Cerebellar cortex (tissue), 1 donor: ENCODE measurements at regions not wholly inside any gene's neighbourhood (a gene's known extent, or its start where the extent isn't known, plus 50 kb on each side); places are given as distances from the start of the nearest gene placed in this dataset.

Source experiments
- DNase-seq: peaks from one replicate; pipeline ENCODE4 v3.0.0-alpha.2; 2015; ENCODE audit warnings: low spot score

- no peak for DNase-seq
These were observed 968.7 kb upstream of the ADGRB3 start for GRCh38 chr6:67666177-67666964.

- no peak for DNase-seq
These were observed 970.1 kb upstream of the ADGRB3 start for GRCh38 chr6:67664942-67665341.

DNA sequence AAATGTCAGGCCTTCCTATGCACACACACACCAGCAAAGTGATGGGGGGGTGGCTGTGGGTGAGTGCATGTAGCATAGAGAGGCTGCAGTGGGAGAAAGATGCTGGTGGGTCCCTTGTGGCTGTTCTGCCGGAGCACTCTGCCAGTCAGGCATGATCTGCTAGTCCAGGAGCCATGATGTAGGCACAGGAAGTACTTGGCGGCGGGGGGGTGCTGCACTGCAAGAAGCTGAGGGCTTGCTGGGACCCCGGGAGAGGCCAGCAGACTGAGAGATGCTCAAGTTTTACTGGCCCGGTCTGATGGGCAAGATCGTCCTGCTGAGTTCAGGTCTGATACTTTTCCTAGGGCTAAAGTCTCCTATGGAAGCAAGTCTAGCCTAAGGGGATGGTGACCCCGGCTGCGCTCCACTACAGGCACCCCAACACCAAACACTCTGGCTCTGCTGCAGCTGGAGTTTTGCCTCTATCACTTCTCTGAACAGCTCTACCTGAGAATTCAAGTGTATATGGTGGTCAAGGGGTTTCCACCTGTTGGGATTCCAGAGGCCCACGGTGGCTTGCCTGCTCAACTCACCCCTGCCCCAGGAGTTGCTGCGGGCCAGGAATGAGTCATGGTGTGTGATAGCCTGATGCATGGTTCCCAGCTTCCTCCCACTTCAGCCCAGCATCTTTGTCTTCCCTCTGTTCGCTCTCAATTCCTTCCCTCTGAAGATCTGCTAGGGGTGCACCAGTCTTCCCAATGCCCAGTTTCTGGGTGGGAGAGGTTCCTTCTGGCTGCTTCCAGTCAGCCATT, 971.8 kb upstream of the ADGRB3 start:
- DNase-seq = no peak

- DNase-seq = no peak
These were observed 981.5 kb upstream of the ADGRB3 start for GRCh38 chr6:67653561-67653960.

DNA sequence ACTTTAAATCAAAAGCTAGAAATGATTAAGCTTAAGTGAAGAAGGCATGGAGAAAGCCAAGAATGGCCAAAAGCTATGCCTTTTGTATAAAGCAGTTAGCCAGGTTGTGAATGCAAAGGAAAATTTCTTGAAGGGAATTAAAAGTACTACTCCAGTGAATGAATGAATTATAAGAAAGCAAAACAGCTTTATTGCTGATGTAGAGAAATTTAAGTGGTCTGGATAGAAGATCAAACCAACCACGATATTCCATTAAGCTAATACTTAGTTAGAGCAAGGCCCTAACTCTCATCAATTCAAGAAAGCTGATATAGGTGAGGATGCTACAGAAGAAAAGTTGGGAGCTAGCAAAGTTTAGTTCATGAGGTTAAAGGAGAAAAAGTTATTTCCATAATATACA, 988.5 kb upstream of the ADGRB3 start:
- DNase-seq = no peak

DNA sequence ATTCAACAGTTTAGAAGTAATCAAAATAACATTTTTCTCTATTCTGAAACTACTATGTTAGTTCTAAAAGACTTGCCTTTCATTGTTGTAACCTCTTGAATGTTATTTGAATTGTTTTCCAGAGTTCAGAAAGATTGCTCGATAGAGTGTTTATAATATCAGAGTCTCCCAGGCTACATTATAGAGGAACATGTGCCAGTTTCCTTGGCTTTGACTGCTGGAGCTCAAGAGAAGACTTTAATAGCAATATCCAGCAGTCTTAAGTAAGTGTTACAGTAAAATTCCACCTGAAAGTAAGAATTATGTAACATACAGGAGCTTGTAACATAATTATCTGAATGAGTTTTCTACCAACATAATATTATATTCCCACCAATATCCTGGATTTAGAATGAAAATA, 991.8 kb upstream of the ADGRB3 start:
- no peak for DNase-seq

DNA sequence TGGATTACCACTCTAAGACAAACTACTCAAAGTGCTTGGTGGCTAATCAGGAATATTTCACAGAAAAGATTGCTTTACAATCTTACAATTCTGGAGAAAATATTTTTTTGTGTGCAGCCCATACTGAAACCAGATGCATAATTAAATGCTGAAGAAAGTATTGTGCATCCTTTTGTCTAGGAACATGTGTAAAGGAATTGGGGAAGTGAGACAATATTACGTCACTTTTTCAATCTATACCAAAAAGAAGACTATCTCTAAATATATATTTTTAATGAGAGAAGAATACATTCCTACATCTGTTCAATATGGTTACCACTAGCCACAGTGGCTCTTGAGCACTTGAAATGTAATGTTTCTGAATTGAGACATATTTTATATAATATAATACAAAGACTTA, 992.5 kb upstream of the ADGRB3 start:
- DNase-seq = no peak

- no peak for DNase-seq
These were observed 994.6 kb upstream of the ADGRB3 start for GRCh38 chr6:67640484-67640883.

- no peak for DNase-seq
These were observed 995.9 kb upstream of the ADGRB3 start for GRCh38 chr6:67639161-67639560.

DNA sequence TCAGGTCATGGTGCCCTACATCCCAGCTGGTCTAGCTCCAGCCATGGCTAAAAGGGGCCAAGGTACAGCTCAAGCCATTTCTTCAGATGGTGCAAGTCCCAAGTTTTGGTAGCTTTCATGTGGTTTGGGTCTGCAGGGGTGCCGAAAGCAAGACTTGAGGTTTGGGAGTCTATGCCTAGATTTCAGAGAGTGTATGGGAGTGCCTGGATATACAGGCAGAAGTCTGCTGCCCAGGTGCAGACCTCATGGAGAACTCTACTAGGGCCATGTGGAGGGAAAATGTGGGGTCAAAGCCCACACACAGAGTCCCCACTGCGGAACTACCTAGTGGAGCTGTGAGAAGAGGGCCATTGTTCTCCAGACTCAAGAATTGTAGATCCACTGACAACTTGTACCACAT, 1000.9 kb upstream of the ADGRB3 start:
- DNase-seq = no peak

GRCh38 chr6:67633058-67633457, 1002.0 kb upstream of the ADGRB3 start:
- no peak for DNase-seq

GRCh38 chr6:67630146-67630545, 1004.9 kb upstream of the ADGRB3 start:
- no peak for DNase-seq

GRCh38 chr6:67629258-67629657, 1005.8 kb upstream of the ADGRB3 start:
- DNase-seq = no peak

DNA sequence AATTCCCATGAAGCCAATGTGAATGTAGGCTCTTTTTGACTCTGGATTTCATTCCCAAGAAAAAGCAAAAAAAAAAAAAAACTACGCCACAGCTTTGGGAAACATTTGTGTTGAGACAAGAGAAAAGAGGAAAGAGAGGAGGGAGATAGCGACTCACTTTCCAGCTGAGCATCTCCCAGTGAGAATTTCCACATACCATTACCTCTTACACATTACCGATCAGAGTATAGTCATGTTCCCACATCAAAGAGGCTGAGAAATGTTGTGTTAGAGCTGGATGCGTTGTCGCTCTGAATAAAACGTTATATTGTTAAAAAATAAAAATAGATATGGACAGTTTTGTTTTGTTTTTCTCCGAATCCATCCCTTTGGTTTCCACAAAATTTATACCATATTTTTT, 1019.3 kb upstream of the ADGRB3 start:
- DNase-seq = no peak

GRCh38 chr6:67608099-67608749, 1026.9 kb upstream of the ADGRB3 start:
- DNase-seq = no peak

DNA sequence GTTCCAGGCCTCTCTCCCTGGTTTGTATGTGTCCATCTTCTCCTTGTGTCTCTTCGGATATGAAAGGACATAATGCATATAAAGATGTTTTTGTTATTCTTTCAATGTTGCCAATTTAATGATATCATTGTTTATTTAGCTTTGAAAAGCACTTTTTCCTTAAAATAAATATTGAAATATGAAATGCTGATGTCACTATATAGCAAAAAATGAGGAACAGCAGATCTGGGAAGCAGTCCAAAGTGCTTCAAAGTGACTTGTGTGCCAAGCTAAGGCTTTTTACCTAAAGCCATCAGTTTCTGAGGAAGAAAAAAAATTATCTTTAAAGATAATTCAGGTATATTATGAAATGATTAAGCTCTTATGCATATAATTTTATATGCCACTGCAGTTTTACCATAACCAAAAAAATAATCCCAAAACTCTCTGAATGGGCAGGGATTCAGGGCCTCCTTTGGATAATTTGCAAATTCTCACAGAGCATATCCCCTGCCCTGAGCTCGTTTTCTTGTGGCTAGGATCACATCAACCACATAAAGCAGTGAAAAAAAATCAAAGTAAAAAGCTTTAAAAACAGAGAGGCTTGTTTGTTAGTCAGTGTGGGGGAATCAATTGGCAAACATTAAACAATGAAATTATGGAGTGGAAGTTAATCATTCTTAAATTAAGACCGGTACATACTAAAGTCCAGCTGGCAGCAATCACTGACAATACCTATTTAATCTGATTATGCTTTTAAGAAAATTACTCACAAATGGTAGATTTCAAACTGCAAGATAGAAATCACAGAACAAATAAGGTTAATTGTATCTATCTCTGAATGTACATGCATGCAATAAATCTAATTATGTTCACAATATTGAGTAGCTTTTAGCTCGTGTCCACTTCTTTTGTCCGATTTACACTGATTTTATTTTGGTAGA, 1027.9 kb upstream of the ADGRB3 start:
- no peak for DNase-seq

DNA sequence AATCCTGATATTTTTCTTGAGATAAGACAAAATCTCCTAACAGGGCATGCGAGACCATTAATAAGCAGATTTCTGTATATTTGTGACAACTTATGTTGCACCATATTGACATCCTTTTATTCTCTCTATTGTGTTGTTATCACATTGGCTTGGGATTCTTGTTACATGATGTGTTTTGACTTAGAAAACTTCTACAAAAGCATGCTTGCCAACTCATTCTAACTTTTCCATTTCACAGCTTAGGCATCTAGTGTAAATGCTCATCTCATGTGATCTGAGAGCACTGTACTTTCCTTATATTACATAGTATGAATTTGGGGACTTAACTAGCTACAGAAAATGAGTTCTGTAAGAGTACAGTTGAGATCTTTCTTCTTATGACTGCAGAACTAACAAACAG, 1040.7 kb upstream of the ADGRB3 start:
- DNase-seq = no peak

DNA sequence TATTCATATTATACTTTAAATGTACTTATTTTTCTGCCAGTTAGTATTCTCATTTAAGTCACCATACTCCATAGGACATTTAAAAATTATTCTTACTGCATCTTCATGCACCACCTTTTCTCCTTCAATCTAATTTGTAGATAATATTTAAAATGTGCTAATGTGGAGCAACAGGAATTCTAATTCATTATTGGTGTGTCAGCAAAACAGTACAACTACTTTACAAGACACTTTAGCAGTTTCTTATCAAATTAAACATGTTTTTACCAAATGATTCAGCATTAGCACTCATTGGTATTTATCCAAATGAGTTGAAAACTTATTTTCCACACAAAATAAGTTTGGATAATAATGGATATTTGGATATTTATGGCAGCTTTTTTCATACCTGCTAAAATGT, 1041.8 kb upstream of the ADGRB3 start:
- no peak for DNase-seq

GRCh38 chr6:67591910-67592309, 1043.2 kb upstream of the ADGRB3 start:
- no peak for DNase-seq

- no peak for DNase-seq
These were observed 1067.2 kb upstream of the ADGRB3 start for GRCh38 chr6:67567842-67568241.

GRCh38 chr6:67563671-67564070, 1071.4 kb upstream of the ADGRB3 start:
- no peak for DNase-seq

GRCh38 chr6:67560068-67560467, 1075.0 kb upstream of the ADGRB3 start:
- DNase-seq = no peak
